Astrocyte (in vitro differentiated cells and primary cell): ENCODE measurements at regions not wholly inside any gene's neighbourhood (a gene's known extent, or its start where the extent isn't known, plus 50 kb on each side); places are given as distances from the start of the nearest gene placed in this dataset.

Source experiments
- DNase-seq: peaks from one replicate; pipeline ENCODE4 v3.0.0-alpha.2; 2010; ENCODE audit warnings: low read depth
- FAIRE-seq: peaks from 2 replicates; lab custom pipeline; 2011; peaks lifted over from hg19 to GRCh38; lab: Jason Lieb, UNC
- H2AFZ ChIP-seq: 2 replicates; pipeline ENCODE4 v1.6.0; 2012; ENCODE audit warnings: low read depth, low read length, inconsistent platforms
- H3K27ac ChIP-seq: 2 replicates; pipeline ENCODE4 v1.5.1; 2011; ENCODE audit warnings: low read depth, low read length, inconsistent platforms
- H3K27me3 ChIP-seq: 2 replicates; pipeline ENCODE4 v1.6.0; 2011; ENCODE audit warnings: low read length, inconsistent platforms; ENCODE audit not compliant: insufficient read depth
- H3K36me3 ChIP-seq: 2 replicates; pipeline ENCODE4 v1.5.1; 2011; ENCODE audit warnings: low read length, inconsistent platforms; ENCODE audit not compliant: insufficient read depth
- H3K4me1 ChIP-seq: 2 replicates; pipeline ENCODE4 v1.5.1; 2011; ENCODE audit warnings: low read length, inconsistent platforms; ENCODE audit not compliant: insufficient read depth
- H3K4me2 ChIP-seq: 2 replicates; pipeline ENCODE4 v1.6.0; 2012; ENCODE audit warnings: low read length, inconsistent platforms
- H3K4me3 ChIP-seq: 2 replicates; pipeline ENCODE4 v1.5.1; 2011; ENCODE audit warnings: low read depth, mild to moderate bottlenecking, low read length, inconsistent platforms; ENCODE audit not compliant: insufficient read depth
- H3K79me2 ChIP-seq: 2 replicates; pipeline ENCODE4 v1.6.0; 2012; ENCODE audit warnings: mild to moderate bottlenecking, low read length, inconsistent platforms; ENCODE audit not compliant: insufficient read depth
- H3K9ac ChIP-seq: 2 replicates; pipeline ENCODE4 v1.6.0; 2012; ENCODE audit warnings: mild to moderate bottlenecking, low read length, inconsistent platforms
- H3K9me3 ChIP-seq: 2 replicates; pipeline ENCODE4 v1.5.1; 2012; ENCODE audit warnings: low read depth, mild to moderate bottlenecking, low read length, inconsistent platforms; ENCODE audit not compliant: insufficient read depth
- H4K20me1 ChIP-seq: 2 replicates; pipeline ENCODE4 v1.6.0; 2012; ENCODE audit warnings: low read length, inconsistent platforms; ENCODE audit not compliant: insufficient read depth
- H3K27ac Mint-ChIP-seq: one replicate; pipeline ENCODE4 v1.8.0; 2021; ENCODE audit warnings: mild to moderate bottlenecking, mixed read lengths; ENCODE audit not compliant: unreplicated experiment
- H3K27me3 Mint-ChIP-seq: one replicate; pipeline ENCODE4 v1.8.0; 2021; ENCODE audit warnings: low read depth, mixed read lengths; ENCODE audit not compliant: unreplicated experiment
- H3K36me3 Mint-ChIP-seq: one replicate; pipeline ENCODE4 v1.8.0; 2021; ENCODE audit warnings: low read depth, mixed read lengths; ENCODE audit not compliant: unreplicated experiment
- H3K4me1 Mint-ChIP-seq: one replicate; pipeline ENCODE4 v1.8.0; 2021; ENCODE audit warnings: low read depth, mixed read lengths; ENCODE audit not compliant: unreplicated experiment
- H3K4me3 Mint-ChIP-seq: one replicate; pipeline ENCODE4 v1.8.0; 2021; ENCODE audit warnings: mild to moderate bottlenecking, moderate library complexity, mixed read lengths; ENCODE audit not compliant: unreplicated experiment
- H3K9me3 Mint-ChIP-seq: one replicate; pipeline ENCODE4 v1.8.0; 2021; ENCODE audit warnings: mild to moderate bottlenecking, mixed read lengths; ENCODE audit not compliant: unreplicated experiment
- CTCF ChIP-seq: IDR thresholded peaks from 2 replicates; pipeline ENCODE4 v1.5.1; 2011; ENCODE audit warnings: low read depth, mild to moderate bottlenecking, inconsistent platforms, low read length, moderate library complexity; ENCODE audit not compliant: insufficient read depth
- EZH2 ChIP-seq: IDR thresholded peaks from 2 replicates; pipeline ENCODE4 v1.6.1; 2012; ENCODE audit warnings: mild to moderate bottlenecking, low read length, inconsistent platforms; ENCODE audit not compliant: insufficient read depth

- Histone ChIP-seq H3K4me2 (no peak overlapping the region), H3K4me1 (no peaks in the 10 kb centered on the region), H4K20me1 (no peaks in the 10 kb centered on the region), H3K36me3 (no peaks in the 10 kb centered on the region), H3K4me3 (no peak overlapping the region), H3K9me3 (no peaks in the 10 kb centered on the region), H3K79me2 (no peaks in the 10 kb centered on the region), H3K27me3 (no peaks in the 10 kb centered on the region), H2AFZ (no peak overlapping the region), H3K27ac (no peak overlapping the region), H3K9ac (no peak overlapping the region)
- H3K36me3 Mint-ChIP-seq, result no peaks in the 10 kb centered on the region
- FAIRE-seq (no peak), DNase-seq (no peak)
- no peaks in the 10 kb centered on the region for H3K4me1 Mint-ChIP-seq
- no peak overlapping the region for H3K27ac Mint-ChIP-seq
- H3K9me3 Mint-ChIP-seq, result no peaks in the 10 kb centered on the region
- H3K27me3 Mint-ChIP-seq, result no peaks in the 10 kb centered on the region
- TF ChIP-seq CTCF (no peak), EZH2 (no peak)
- H3K4me3 Mint-ChIP-seq, result no peak overlapping the region
These were observed 983.7 kb downstream of the MCTP2 start for GRCh38 chr15:95215017-95215416.

- Histone ChIP-seq H3K79me2 (no peaks in the 10 kb centered on the region), H3K4me3 (no peak overlapping the region), H2AFZ (no peak overlapping the region), H3K4me2 (no peak overlapping the region), H3K9me3 (no peaks in the 10 kb centered on the region), H3K9ac (no peak overlapping the region), H3K27me3 (no peaks in the 10 kb centered on the region), H3K27ac (no peak overlapping the region), H3K4me1 (no peaks in the 10 kb centered on the region), H3K36me3 (no peaks in the 10 kb centered on the region), H4K20me1 (no peaks in the 10 kb centered on the region)
- DNase-seq, result no peak
- Mint-ChIP-seq H3K36me3 (no peaks in the 10 kb centered on the region), H3K27ac (no peak overlapping the region), H3K27me3 (no peaks in the 10 kb centered on the region), H3K4me3 (no peak overlapping the region), H3K9me3 (peaks cover 2% of the 10 kb centered on the region), H3K4me1 (no peaks in the 10 kb centered on the region)
- FAIRE-seq, result no peak
- TF ChIP-seq CTCF (no peak), EZH2 (no peak)
These were observed 995.5 kb downstream of the MCTP2 start for GRCh38 chr15:95226835-95227234.

- Histone ChIP-seq H3K27ac (no peak overlapping the region), H4K20me1 (no peaks in the 10 kb centered on the region), H3K36me3 (no peaks in the 10 kb centered on the region), H3K9ac (no peak overlapping the region), H3K27me3 (no peaks in the 10 kb centered on the region), H3K9me3 (no peaks in the 10 kb centered on the region), H3K4me1 (no peaks in the 10 kb centered on the region), H3K79me2 (no peaks in the 10 kb centered on the region), H2AFZ (no peak overlapping the region), H3K4me2 (no peak overlapping the region), H3K4me3 (no peak overlapping the region)
- FAIRE-seq (no peak), DNase-seq (no peak)
- no peaks in the 10 kb centered on the region for H3K36me3 Mint-ChIP-seq
- no peak for TF ChIP-seq EZH2
- no peaks in the 10 kb centered on the region for H3K4me1 Mint-ChIP-seq
- no peaks in the 10 kb centered on the region for H3K27me3 Mint-ChIP-seq
- H3K4me3 Mint-ChIP-seq, result no peak overlapping the region
- H3K9me3 Mint-ChIP-seq, result peaks cover 2% of the 10 kb centered on the region
- H3K27ac Mint-ChIP-seq, result no peak overlapping the region
These were observed 995.9 kb downstream of the MCTP2 start for GRCh38 chr15:95227235-95227634.
